Kidney epithelial cell (primary cell): ENCODE measurements at regions not wholly inside any gene's neighbourhood (a gene's known extent, or its start where the extent isn't known, plus 50 kb on each side); places are given as distances from the start of the nearest gene placed in this dataset.
"Not testable (repeated sequence)": the region's sequence is repeated elsewhere in the genome, so short reads cannot be mapped to it uniquely, and the experiment has no call there.

ENCODE experiments used
- DNase-seq: peaks from one replicate; pipeline ENCODE4 v3.0.0-alpha.2; 2010; ENCODE audit warnings: low read depth
- H3K27me3 ChIP-seq: 2 replicates; pipeline ENCODE4 v1.6.0; 2011; ENCODE audit warnings: low read length; ENCODE audit not compliant: control insufficient read depth, insufficient read depth
- H3K36me3 ChIP-seq: 2 replicates; pipeline ENCODE4 v1.5.1; 2011; ENCODE audit warnings: low read length; ENCODE audit not compliant: control insufficient read depth, insufficient read depth
- H3K4me3 ChIP-seq: 2 replicates; pipeline ENCODE4 v1.5.1; 2011; ENCODE audit warnings: low read depth, mild to moderate bottlenecking, control low read depth, low read length
- TF ChIP-seq, protein P1 (sequence below): IDR thresholded peaks from 2 replicates; pipeline ENCODE4 v1.5.1; 2011; ENCODE audit warnings: mild to moderate bottlenecking, moderate library complexity, low read length, control low read depth, inconsistent platforms; ENCODE audit not compliant: insufficient read depth, poor library complexity, severe bottlenecking

DNA sequence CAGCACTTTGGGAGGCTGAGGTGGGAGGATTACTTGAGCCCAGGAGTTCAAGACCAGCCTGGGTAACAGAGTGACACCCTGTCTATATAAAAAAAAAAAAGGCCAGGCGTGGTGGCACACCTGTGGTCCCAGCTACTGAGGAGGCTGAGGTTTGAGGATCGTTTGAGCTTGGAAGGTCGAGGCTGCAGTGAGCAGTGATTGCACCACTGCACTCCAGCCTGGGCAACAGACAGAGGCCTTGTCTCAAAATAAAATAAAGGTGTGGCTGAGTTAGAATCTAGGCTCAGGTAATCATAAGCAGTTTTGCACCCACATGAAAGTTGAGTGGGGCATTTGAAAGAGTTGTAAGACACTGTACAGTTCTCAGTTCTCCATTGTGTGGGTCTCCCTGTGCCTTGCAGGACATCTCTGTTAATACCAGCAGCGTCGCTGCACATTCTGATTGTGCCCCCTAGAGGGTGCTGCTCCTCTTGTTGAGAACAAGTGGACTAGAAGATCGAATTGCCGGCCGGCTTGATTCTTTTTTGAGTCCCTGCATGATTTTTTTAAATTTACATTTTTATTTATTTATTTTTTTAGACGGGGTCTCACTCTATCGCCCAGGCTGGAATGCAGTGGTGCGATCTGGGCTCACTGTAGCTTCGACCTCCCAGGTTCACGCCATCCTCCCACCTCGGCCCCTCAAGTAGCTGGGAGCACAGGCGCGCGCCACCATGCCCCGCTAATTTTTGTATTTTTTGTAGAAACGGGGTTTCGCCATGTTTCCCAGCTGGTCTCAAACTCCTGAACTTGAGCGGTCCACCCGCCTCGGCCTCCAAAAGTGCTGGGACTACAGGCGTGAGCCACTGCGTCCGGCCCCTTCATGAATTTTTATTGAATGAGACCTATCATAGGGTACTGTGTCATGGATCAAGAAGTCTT lies 73.6 kb upstream of the RBMX start:
- TF ChIP-seq, protein P1, sequence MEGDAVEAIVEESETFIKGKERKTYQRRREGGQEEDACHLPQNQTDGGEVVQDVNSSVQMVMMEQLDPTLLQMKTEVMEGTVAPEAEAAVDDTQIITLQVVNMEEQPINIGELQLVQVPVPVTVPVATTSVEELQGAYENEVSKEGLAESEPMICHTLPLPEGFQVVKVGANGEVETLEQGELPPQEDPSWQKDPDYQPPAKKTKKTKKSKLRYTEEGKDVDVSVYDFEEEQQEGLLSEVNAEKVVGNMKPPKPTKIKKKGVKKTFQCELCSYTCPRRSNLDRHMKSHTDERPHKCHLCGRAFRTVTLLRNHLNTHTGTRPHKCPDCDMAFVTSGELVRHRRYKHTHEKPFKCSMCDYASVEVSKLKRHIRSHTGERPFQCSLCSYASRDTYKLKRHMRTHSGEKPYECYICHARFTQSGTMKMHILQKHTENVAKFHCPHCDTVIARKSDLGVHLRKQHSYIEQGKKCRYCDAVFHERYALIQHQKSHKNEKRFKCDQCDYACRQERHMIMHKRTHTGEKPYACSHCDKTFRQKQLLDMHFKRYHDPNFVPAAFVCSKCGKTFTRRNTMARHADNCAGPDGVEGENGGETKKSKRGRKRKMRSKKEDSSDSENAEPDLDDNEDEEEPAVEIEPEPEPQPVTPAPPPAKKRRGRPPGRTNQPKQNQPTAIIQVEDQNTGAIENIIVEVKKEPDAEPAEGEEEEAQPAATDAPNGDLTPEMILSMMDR: peak; percentile 76
- peak; percentile 16 for DNase-seq
- no peak overlapping the region for H3K4me3 ChIP-seq
- no peaks in the 10 kb centered on the region for H3K27me3 ChIP-seq
- H3K36me3 ChIP-seq: no peaks in the 10 kb centered on the region

DNA sequence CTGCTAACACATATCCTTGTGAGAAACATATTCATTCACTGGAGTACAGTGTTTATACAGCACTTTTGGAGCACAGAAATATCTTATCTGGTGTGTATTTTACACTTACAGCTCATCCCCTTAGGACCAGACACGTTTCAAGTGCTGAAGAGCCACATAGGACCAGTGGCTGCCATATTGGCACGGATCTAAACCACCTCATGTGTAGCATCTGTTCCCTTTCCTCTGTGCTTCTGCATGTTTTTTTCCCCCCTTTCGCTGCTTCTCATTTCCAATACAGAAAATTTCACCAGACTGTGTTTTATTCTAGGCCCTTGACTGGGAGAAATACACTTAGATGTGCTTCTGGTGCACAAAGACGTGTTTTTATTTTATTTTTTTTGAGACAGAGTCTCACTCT lies 69.7 kb upstream of the RBMX start:
- no peak for DNase-seq
- TF ChIP-seq, protein P1: no peak
- H3K27me3 ChIP-seq: no peaks in the 10 kb centered on the region
- H3K36me3 ChIP-seq: no peaks in the 10 kb centered on the region
- no peak overlapping the region for H3K4me3 ChIP-seq

DNA sequence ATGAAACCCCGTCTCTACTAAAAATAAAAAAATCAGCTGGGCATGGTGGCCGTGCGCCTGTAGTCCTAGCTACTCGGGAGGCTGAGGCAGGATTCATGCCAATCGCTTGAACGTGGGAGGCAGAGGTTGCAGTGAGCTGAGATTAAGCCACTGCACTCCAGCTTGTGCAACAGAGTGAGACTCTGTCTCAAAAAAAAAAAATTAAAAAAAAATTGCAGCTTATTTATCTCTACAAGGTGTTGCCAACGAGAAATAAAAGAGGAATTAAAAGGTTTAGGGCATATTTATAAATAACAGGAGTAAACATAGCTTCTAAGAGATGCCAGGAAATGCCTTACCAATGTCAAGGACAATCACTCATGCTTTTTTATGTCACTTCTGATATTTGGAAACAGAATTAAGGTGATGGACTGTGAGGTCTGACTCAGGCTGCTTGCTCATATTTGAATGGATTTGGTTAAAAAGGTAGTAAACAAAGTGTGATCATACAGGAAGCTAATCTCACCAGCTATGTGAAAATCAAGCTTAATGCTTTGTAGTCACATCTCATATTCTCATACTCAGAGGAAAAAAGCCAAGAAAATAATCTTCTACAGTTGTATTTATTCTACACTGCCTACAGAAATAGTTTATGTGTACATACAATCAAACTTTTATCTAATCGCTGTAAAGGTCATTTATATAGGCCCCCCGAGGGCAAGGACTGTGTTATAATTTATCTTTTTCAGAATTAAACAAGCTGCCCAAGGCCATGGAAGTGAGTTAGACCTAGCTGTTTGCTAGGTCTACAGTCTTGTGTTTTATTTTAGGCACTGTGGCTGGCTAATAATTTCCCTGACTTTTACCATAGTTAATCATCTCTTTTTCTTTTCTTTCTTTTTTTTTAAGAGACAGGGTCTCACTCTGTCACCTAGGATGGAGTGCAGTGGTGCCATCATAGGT lies 61.1 kb upstream of the RBMX start:
- TF ChIP-seq, protein P1: no peak
- DNase-seq: no peak
- Histone ChIP-seq H3K27me3 (no peaks in the 10 kb centered on the region), H3K36me3 (no peaks in the 10 kb centered on the region), H3K4me3 (no peak overlapping the region)

DNA sequence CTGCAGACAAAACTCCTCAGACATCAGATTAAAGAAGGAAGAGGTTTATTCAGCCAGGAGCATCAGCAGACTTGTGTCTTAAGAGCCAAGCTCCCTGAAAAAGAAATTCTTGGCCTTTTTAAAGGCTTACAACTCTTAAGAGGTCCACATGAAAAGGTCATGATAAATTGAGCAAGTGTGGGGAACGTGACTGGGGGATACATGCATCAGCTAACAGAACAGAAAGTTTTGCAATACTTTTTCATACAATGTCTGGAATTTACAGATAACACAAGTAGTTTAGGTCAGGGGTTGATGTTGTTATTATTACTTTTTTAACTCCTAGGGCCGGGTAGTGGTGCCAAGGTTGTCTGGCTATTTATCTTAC lies 55.6 kb upstream of the RBMX start:
- Histone ChIP-seq H3K4me3 (no peak overlapping the region), H3K36me3 (no peaks in the 10 kb centered on the region), H3K27me3 (no peaks in the 10 kb centered on the region)
- TF ChIP-seq, protein P1: no peak
- no peak for DNase-seq

DNA sequence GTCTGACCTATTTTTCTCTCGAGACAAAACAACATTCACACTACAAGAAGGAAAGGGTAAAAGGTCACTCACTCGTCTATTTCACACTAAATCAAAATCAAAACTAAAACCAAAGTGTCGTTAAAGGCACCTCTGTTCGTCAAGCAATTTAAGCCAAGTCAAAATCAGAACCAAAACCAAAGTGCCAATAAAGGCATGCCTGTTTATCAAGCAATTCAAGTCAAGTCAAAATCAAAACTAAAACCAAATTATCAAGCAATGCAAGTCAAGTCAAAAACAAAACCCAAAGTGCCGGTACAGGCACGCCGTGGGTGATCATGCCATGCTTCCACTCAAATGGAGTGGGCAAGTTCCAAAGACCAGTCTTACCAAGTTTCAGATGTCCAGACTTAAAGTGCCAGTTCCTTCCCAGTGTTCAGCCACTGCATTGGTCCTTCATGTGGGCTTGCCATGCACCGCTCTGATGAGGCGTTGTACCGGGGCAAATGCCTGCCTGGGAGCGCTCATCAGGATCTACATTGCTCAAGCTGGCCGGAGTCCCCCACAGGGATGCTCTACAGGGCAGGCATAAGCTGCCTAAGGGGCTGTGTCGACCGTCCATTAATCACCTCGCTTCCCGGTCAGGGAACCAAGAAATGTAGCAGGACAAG lies 55.1 kb upstream of the RBMX start:
- not testable (repeated sequence) for H3K4me3 ChIP-seq, DNase-seq, H3K36me3 ChIP-seq, H3K27me3 ChIP-seq

DNA sequence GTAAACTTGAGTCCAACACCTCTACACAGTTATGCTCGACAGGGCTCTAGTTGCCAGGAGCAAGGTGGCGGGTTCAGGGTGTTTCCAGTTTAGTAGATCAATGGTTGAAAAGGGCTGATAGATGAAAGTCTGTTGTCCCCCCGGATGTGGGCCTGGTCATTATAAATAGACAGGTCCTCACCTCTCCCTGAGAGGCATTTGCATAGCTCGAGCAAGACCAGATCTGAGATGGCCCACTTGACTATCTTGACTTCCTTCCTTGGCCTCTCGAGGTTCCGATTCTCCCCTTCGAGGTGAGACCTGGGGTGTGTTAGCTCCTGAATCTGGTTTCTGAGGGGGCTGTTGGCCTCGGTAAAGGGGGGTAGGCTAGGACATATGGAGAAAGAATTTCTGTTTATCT lies 54.1 kb upstream of the RBMX start:
- DNase-seq, H3K27me3 ChIP-seq, H3K4me3 ChIP-seq, H3K36me3 ChIP-seq: not testable (repeated sequence)
